HCT116 (cell line): ENCODE measurements at regions not wholly inside any gene's neighbourhood (a gene's known extent, or its start where the extent isn't known, plus 50 kb on each side); places are given as distances from the start of the nearest gene placed in this dataset.

ENCODE experiments used
- ATAC-seq: fragments of 200-7000 bp; cut with Tn5 transposase; 2 replicates; pipeline ENCODE4 v1.9.1; 2020; ENCODE audit warnings: mild to moderate bottlenecking, moderate library complexity
- BruUV-seq: library from RNA; stranded (reverse); fragments of 400-500 nt; replicated peaks from 2 replicates; lab custom pipeline; 2021; lab: Mats Ljungman, UMichigan
- CTCF ChIA-PET: fragments of 300-600 bp; sonication (Branson Sonifier 250); formaldehyde crosslinking; loops from one replicate; lab custom pipeline; 2021; ENCODE audit warnings: antibody characterized with exemption; lab: Charles Lee
- POLR2A ChIA-PET: fragments of 300-600, 350-600 bp; sonication (Branson Sonifier 250); formaldehyde crosslinking; loops from one replicate; lab custom pipeline; 2021; ENCODE audit warnings: antibody characterized with exemption; lab: Charles Lee
- RAD21 ChIA-PET, 2 experiments: fragments of 300-600 bp; sonication (Branson Sonifier 250); formaldehyde crosslinking; loops; one replicate each; lab custom pipeline; 2023; ENCODE audit warnings: low total read pairs in 2 of 2; ENCODE audit not compliant: uncharacterized antibody in 2 of 2, unreplicated experiment in 2 of 2, low non-redundant PET in 1 of 2; lab: Charles Lee
- DNase-seq: peaks from one replicate; pipeline ENCODE4 v3.0.0-alpha.2; 2010; ENCODE audit warnings: low read depth, low spot score
- H2AFZ ChIP-seq: fragments of 200-600 bp; shearing (Covaris generic), sonication (generic); 2 replicates; pipeline ENCODE4 v1.6.1; 2017; ENCODE audit warnings: low read depth, mixed run types, mixed read lengths, antibody characterized with exemption, low read length; ENCODE audit not compliant: poor library complexity, severe bottlenecking
- H3K27ac ChIP-seq: 2 replicates; pipeline ENCODE4 v1.5.1; 2012; ENCODE audit warnings: low read depth, low read length
- H3K27me3 ChIP-seq: fragments of 200-600 bp; sonication (generic); 2 replicates; pipeline ENCODE4 v1.6.1; 2016; ENCODE audit warnings: mixed run types, low read length, mixed read lengths; ENCODE audit not compliant: insufficient read depth
- H3K36me3 ChIP-seq, 2 experiments: fragments of 200-500 bp in 1 of 2; fragments of 200-600 bp in 1 of 2; sonication (Bioruptor generic) in 1 of 2; sonication (generic) in 1 of 2; 2 replicates each; pipeline versions ENCODE4 v1.5.1 to v1.6.1; 2014 to 2016; ENCODE audit warnings: low read length in 2 of 2, inconsistent platforms in 1 of 2, mixed read lengths in 1 of 2, mixed run types in 1 of 2; ENCODE audit not compliant: insufficient read depth in 2 of 2, control insufficient read depth in 1 of 2
- H3K4me1 ChIP-seq, 2 experiments: fragments of 200-600 bp in 1 of 2; sonication (generic) in 1 of 2; 2 replicates each; pipeline versions ENCODE4 v1.5.1 to v1.6.1; 2012 to 2017; ENCODE audit warnings: low read length in 2 of 2, inconsistent platforms in 1 of 2, mild to moderate bottlenecking in 1 of 2, mixed read lengths in 1 of 2, mixed run types in 1 of 2, moderate library complexity in 1 of 2; ENCODE audit not compliant: insufficient read depth in 2 of 2, control insufficient read depth in 1 of 2
- H3K4me2 ChIP-seq: fragments of 200-600 bp; sonication (generic); 2 replicates; pipeline ENCODE4 v1.6.1; 2017; ENCODE audit warnings: mixed run types, low read length, mixed read lengths
- H3K4me3 ChIP-seq, 2 experiments: fragments of 200-600 bp in 1 of 2; sonication (generic) in 1 of 2; replicated peaks in 1 of 2; 2 replicates each; pipeline ENCODE4 v1.5.1; 2011 to 2016; ENCODE audit warnings: low read length in 2 of 2, control low read depth in 1 of 2, low read depth in 1 of 2, mild to moderate bottlenecking in 1 of 2, mixed read lengths in 1 of 2, mixed run types in 1 of 2
- H3K79me2 ChIP-seq: fragments of 200-600 bp; sonication (generic); 2 replicates; pipeline ENCODE4 v1.6.1; 2017; ENCODE audit warnings: mild to moderate bottlenecking, mixed run types, low read length, moderate library complexity, mixed read lengths; ENCODE audit not compliant: insufficient read depth
- H3K9ac ChIP-seq: fragments of 200-600 bp; sonication (generic); 2 replicates; pipeline ENCODE4 v1.6.1; 2016; ENCODE audit warnings: low read length, mixed read lengths
- H3K9me2 ChIP-seq: fragments of 200-600 bp; sonication (generic), shearing (Covaris generic); 2 replicates; pipeline ENCODE4 v1.6.1; 2017; ENCODE audit warnings: mixed run types, mild to moderate bottlenecking, moderate library complexity; ENCODE audit not compliant: insufficient read depth
- H3K9me3 ChIP-seq, 2 experiments: fragments of 200-500 bp in 1 of 2; fragments of 200-600 bp in 1 of 2; sonication (Bioruptor generic) in 1 of 2; sonication (generic) in 1 of 2; 2 replicates each; pipeline ENCODE4 v1.6.1; 2014 to 2017; ENCODE audit warnings: low read length in 2 of 2, mixed read lengths in 2 of 2, inconsistent platforms in 1 of 2, low read depth in 1 of 2, mild to moderate bottlenecking in 1 of 2, mixed run types in 1 of 2, moderate library complexity in 1 of 2; ENCODE audit not compliant: control insufficient read depth in 1 of 2, insufficient read depth in 1 of 2
- H4K20me1 ChIP-seq: fragments of 200-600 bp; sonication (generic), shearing (Covaris generic); 2 replicates; pipeline ENCODE4 v1.6.1; 2017; ENCODE audit warnings: mixed run types, mild to moderate bottlenecking, moderate library complexity; ENCODE audit not compliant: insufficient read depth
- CEBPB ChIP-seq: IDR thresholded peaks from 2 replicates; pipeline ENCODE4 v1.6.1; 2012; ENCODE audit warnings: low read depth
- EGR1 ChIP-seq: IDR thresholded peaks from 2 replicates; pipeline ENCODE4 v1.6.1; 2012; ENCODE audit warnings: low read depth
- EZH2phosphoT487 ChIP-seq: fragments of 200-600 bp; IDR thresholded peaks from 2 replicates; pipeline ENCODE4 v1.6.1; 2018; ENCODE audit warnings: antibody characterized with exemption, borderline replicate concordance
- SIN3A ChIP-seq: IDR thresholded peaks from 2 replicates; pipeline ENCODE4 v1.6.1; 2012; ENCODE audit warnings: low read depth
- TCF7L2 ChIP-seq: IDR thresholded peaks from 2 replicates; pipeline ENCODE4 v1.7.0; 2011; ENCODE audit warnings: borderline replicate concordance, inconsistent platforms; ENCODE audit not compliant: insufficient read depth, insufficient read length; ENCODE audit errors: extremely low read depth
- intact Hi-C: fragments of 100-400 bp; cut with micrococcal nuclease; formaldehyde crosslinking; loops from 2 replicates; pipeline ENCODE4 v1.10.0; 2022

DNA sequence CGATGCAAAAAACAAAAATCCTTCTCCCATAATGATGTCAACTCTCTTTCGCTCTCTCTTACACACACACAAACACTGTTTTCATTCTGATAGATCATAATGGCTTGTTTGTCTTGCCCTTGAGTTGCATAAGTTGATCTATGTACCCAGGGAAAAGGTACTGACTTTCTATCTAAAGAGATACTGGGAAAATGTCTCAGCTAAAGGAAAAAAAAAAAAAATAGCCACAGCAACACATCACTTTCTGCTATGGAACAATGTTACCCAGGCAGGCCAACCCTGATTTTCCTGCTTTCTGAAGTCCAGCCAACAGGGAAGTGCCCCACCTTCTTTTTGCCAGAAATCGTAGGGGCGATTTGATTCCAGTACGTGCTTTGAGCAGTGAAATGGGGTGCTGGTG lies 212.6 kb upstream of the ACTBL2 start:
- H2AFZ ChIP-seq, result peak overlapping the region; percentile 2
- CTCF ChIA-PET, result interaction anchor here (0.9 kb wide), 1 partner anchor 397 kb away, joined by 3 read pairs; no protein-coding TSS in a partner anchor
- intact Hi-C loops, result no loop called here
- H3K9ac ChIP-seq, result peak overlapping the region; percentile 67
- H3K9me3 ChIP-seq, result no peaks in the 10 kb centered on the region
- peaks cover 42 to 87% of the 10 kb centered on the region in 2 experiments for H3K4me1 ChIP-seq
- H4K20me1 ChIP-seq, result no peaks in the 10 kb centered on the region
- H3K27me3 ChIP-seq, result no peaks in the 10 kb centered on the region
- no peak overlapping the region for H3K4me3 ChIP-seq
- POLR2A ChIA-PET, result interaction anchor here (1.2 kb wide), 1 partner anchor 13 kb away, joined by 4 read pairs; no protein-coding TSS in a partner anchor
- H3K36me3 ChIP-seq, result no peaks in the 10 kb centered on the region
- no peak for ATAC-seq
- H3K4me2 ChIP-seq, result peak overlapping the region; percentile 75
- RAD21 ChIA-PET, result no interaction called here
- H3K9me2 ChIP-seq, result no peaks in the 10 kb centered on the region
- no peak for DNase-seq
- H3K79me2 ChIP-seq, result no peaks in the 10 kb centered on the region
- peak overlapping the region; percentile 36; the same call in 1 of the 2 replicates for H3K27ac ChIP-seq
- no TSS peak for BruUV-seq
- TF ChIP-seq TCF7L2, result no peak
- no peak for TF ChIP-seq EGR1
- TF ChIP-seq, all 23 proteins: peak for 0

DNA sequence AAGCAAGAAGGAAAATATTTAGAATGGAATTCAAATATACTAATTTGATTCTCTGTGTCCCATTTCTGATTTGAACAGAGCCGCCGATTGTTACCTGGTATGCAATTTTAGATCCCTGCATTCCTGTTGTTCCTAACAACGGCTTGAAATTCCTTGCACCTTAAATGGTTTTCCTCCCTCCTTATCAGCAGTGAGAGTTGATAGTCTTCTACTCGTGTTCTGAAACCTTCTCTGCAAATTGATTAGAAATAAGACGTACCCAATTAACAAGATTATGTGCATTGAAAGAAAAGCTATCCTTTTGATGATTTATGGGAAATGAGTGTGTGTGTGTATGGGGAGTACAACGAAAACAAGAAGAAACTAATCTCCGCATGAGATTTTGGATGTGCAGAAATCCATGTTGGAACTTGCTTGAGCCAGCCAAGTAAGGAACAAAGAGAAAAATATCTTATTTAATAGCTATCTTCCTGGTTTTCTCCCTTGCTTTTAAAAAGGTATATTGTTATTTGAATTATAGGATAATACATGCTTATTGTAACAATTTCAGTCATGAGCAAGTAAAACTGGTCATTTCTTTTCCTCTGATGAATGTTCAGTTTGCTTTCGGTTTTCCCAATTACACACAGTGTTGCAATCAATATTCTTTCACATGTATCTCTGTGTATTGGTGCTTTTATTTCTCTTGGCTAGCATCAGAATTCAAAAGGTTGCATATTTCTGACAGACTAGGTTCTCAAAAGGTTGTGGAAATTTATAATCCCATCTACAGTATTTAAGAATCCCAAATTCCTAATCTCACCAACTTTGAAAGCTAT lies 211.1 kb upstream of the ACTBL2 start:
- H3K9me3 ChIP-seq, result no peaks in the 10 kb centered on the region
- intact Hi-C loops, result no loop called here
- peak overlapping the region; percentile 75 for H3K4me2 ChIP-seq
- H3K27me3 ChIP-seq, result no peaks in the 10 kb centered on the region
- no peaks in the 10 kb centered on the region for H3K36me3 ChIP-seq
- CTCF ChIA-PET, result interaction anchor here (2.3 kb wide), 1 partner anchor 44 kb away, joined by 8 read pairs; no protein-coding TSS in a partner anchor
- H3K4me1 ChIP-seq, result peaks cover 37 to 73% of the 10 kb centered on the region in 2 experiments
- peak; percentile 52 for ATAC-seq
- H3K9ac ChIP-seq, result peak overlapping the region; percentile 67
- no peak for DNase-seq
- TSS peak; percentile 67 for BruUV-seq
- POLR2A ChIA-PET, result interaction anchor here (2.1 kb wide), 1 partner anchor 12 kb away, joined by 5 read pairs; no protein-coding TSS in a partner anchor
- TF ChIP-seq EZH2phosphoT487 (no peak), SIN3A (peak; percentile 34; the same call in 1 of the 2 replicates), CEBPB (peak; percentile 55)
- no peaks in the 10 kb centered on the region for H3K79me2 ChIP-seq
- peak overlapping the region; percentile 73 for H3K27ac ChIP-seq
- H4K20me1 ChIP-seq, result no peaks in the 10 kb centered on the region
- H3K9me2 ChIP-seq, result no peaks in the 10 kb centered on the region
- H3K4me3 ChIP-seq, result peak overlapping the region; percentile 22 to 49
- RAD21 ChIA-PET, result no interaction called here
- peak overlapping the region; percentile 3 for H2AFZ ChIP-seq
